HepG2 (cell line): ENCODE measurements at regions not wholly inside any gene's neighbourhood (a gene's known extent, or its start where the extent isn't known, plus 50 kb on each side); places are given as distances from the start of the nearest gene placed in this dataset.

Experiments used
- ARID2 ChIP-seq: sonication (generic); formaldehyde crosslinking; IDR thresholded peaks from 2 replicates; pipeline ENCODE4 v1.8.1; 2022; ENCODE audit warnings: mild to moderate bottlenecking, missing genetic modification reagents, borderline replicate concordance
- ATRX ChIP-seq: sonication (generic); formaldehyde crosslinking; IDR thresholded peaks from 2 replicates; pipeline ENCODE4 v1.4.0; 2020; ENCODE audit warnings: missing genetic modification reagents, borderline replicate concordance
- CBX2 ChIP-seq, 2 experiments: fragments of 200-600 bp in 1 of 2; sonication (generic); formaldehyde crosslinking in 1 of 2; IDR thresholded peaks; 2 replicates each; pipeline versions ENCODE4 v1.7.0 to v1.8.1; 2018 to 2022; ENCODE audit warnings: low read depth in 2 of 2, low read length in 1 of 2, mild to moderate bottlenecking in 1 of 2, missing genetic modification reagents in 1 of 2
- HNF4A ChIP-seq: sonication (generic); formaldehyde crosslinking; IDR thresholded peaks from 2 replicates; pipeline ENCODE4 v1.4.0; 2020; ENCODE audit warnings: missing genetic modification reagents
- KLF15 ChIP-seq: sonication (generic); formaldehyde crosslinking; IDR thresholded peaks from 2 replicates; pipeline ENCODE4 v1.8.1; 2023; ENCODE audit warnings: borderline replicate concordance, mild to moderate bottlenecking, inconsistent platforms, missing genetic modification reagents, mixed read lengths
- KLF9 ChIP-seq: IDR thresholded peaks from 2 replicates; pipeline ENCODE4 v1.6.1; 2016; ENCODE audit warnings: low read depth
- MED13 ChIP-seq: sonication (generic); formaldehyde crosslinking; IDR thresholded peaks from 2 replicates; pipeline ENCODE4 v1.5.0; 2020; ENCODE audit warnings: missing genetic modification reagents
- MED8 ChIP-seq: sonication (generic); formaldehyde crosslinking; IDR thresholded peaks from 2 replicates; pipeline ENCODE4 v1.8.1; 2023; ENCODE audit warnings: mild to moderate bottlenecking, missing genetic modification reagents; ENCODE audit not compliant: insufficient replicate concordance
- MEIS2 ChIP-seq: sonication (generic); formaldehyde crosslinking; IDR thresholded peaks from 2 replicates; pipeline ENCODE4 v1.9.0; 2021; ENCODE audit warnings: mild to moderate bottlenecking, missing genetic modification reagents
- MIER2 ChIP-seq: IDR thresholded peaks from 2 replicates; pipeline ENCODE4 v1.6.1; 2016; ENCODE audit warnings: missing biosample characterization, missing genetic modification reagents
- PRPF4 ChIP-seq: fragments of 200-400 bp; formaldehyde crosslinking; IDR thresholded peaks from 2 replicates; pipeline ENCODE4 v1.6.1; 2016; ENCODE audit warnings: low read length, low read depth; ENCODE audit not compliant: poor library complexity, severe bottlenecking
- RAD21 ChIP-seq: fragments of 450-650 bp; formaldehyde crosslinking; IDR thresholded peaks from 2 replicates; pipeline ENCODE4 v1.5.0; 2020; ENCODE audit warnings: mild to moderate bottlenecking
- RFXAP ChIP-seq: sonication (generic); formaldehyde crosslinking; IDR thresholded peaks from 2 replicates; pipeline ENCODE4 v1.4.0; 2020; ENCODE audit warnings: missing genetic modification reagents, borderline replicate concordance
- TCF7 ChIP-seq: sonication (generic); IDR thresholded peaks from 2 replicates; pipeline ENCODE4 v1.6.1; 2016; ENCODE audit warnings: antibody characterized with exemption, low read depth
- ZNF224 ChIP-seq: sonication (generic); formaldehyde crosslinking; IDR thresholded peaks from 2 replicates; pipeline ENCODE4 v1.5.0; 2020; ENCODE audit warnings: mild to moderate bottlenecking, missing genetic modification reagents
- ZNF550 ChIP-seq: sonication (generic); formaldehyde crosslinking; IDR thresholded peaks from 2 replicates; pipeline ENCODE4 v1.4.0; 2020; ENCODE audit warnings: mild to moderate bottlenecking, missing genetic modification reagents, borderline replicate concordance
- ZNF569 ChIP-seq: sonication (generic); formaldehyde crosslinking; IDR thresholded peaks from 2 replicates; pipeline ENCODE4 v1.5.0; 2020; ENCODE audit warnings: mild to moderate bottlenecking, missing genetic modification reagents, moderate library complexity, borderline replicate concordance
- TF ChIP-seq, protein P1 (sequence below): sonication (generic); formaldehyde crosslinking; IDR thresholded peaks from 2 replicates; pipeline ENCODE4 v1.4.0; 2020; ENCODE audit warnings: missing genetic modification reagents
- TF ChIP-seq, protein P2 (sequence below): sonication (generic); formaldehyde crosslinking; IDR thresholded peaks from 2 replicates; pipeline ENCODE4 v1.5.0; 2020; ENCODE audit warnings: mild to moderate bottlenecking, missing genetic modification reagents
- TF ChIP-seq, protein P3 (sequence below), 2 experiments: fragments of 450-650 bp in 1 of 2; sonication (generic) in 1 of 2; formaldehyde crosslinking; IDR thresholded peaks; 2 replicates each; pipeline versions ENCODE4 v1.5.0 to v1.8.0; 2020 to 2022; ENCODE audit warnings: mild to moderate bottlenecking in 1 of 2, missing genetic modification reagents in 1 of 2
- TF ChIP-seq, protein P4 (sequence below): IDR thresholded peaks from 2 replicates; pipeline ENCODE4 v1.6.1; 2012; ENCODE audit warnings: inconsistent platforms
- TF ChIP-seq, protein P5 (sequence below): sonication (generic); formaldehyde crosslinking; IDR thresholded peaks from 2 replicates; pipeline ENCODE4 v1.4.0; 2020; ENCODE audit warnings: missing genetic modification reagents, borderline replicate concordance

DNA sequence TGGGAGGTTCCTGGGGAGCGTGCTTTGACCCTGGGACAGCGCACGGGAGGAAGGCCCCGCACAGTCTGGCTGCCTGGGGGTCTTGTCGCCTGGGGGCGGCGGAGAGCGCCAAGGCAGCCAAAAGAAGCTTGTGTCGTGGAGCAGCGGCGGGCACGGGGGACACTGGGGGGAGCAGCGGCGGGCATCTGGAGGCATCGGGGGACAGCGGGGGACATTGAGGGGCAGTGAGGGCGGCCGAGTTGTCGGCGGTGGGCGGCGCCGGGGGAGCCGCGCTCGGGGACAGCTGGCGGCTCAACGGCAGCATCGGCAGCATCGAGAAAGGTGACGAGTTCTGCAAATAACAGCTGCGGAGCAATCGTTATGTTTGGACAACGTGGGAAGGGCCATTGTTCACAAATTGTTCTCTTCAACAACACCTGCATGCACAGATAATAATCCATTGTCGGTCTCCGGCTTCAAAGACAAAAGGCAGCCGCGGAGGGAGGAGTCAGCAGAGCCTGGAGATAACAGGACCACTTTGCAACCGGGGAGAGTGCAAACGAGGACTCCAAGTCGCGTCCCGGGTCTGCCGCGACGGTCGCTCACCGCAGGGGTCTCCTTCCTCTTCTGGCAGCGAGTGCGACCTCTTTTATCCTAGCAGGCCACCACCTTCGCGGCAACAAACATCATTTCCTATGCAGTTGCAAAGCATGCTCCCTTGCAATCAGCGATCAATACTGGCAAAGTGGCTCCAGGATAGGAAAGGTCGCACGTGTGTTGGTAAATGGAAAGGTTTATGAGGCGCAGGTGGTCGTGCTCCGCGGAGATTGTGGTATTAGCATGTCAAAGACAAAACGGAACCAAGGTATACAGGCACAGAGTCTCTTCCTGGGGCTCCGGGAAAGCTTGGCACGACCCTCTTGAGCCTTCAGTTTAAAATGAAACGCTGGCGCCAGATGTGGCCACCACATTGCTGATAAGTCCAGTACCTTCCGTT lies 132.3 kb upstream of the DLX2 start (continued):
- TF ChIP-seq, protein P1, sequence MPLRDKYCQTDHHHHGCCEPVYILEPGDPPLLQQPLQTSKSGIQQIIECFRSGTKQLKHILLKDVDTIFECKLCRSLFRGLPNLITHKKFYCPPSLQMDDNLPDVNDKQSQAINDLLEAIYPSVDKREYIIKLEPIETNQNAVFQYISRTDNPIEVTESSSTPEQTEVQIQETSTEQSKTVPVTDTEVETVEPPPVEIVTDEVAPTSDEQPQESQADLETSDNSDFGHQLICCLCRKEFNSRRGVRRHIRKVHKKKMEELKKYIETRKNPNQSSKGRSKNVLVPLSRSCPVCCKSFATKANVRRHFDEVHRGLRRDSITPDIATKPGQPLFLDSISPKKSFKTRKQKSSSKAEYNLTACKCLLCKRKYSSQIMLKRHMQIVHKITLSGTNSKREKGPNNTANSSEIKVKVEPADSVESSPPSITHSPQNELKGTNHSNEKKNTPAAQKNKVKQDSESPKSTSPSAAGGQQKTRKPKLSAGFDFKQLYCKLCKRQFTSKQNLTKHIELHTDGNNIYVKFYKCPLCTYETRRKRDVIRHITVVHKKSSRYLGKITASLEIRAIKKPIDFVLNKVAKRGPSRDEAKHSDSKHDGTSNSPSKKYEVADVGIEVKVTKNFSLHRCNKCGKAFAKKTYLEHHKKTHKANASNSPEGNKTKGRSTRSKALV: no peak
- TF ChIP-seq MEIS2 (CRISPR knock-in tag) (0 out of 2 replicates have a peak, but pooled peaks have one; percentile 55), ATRX (CRISPR knock-in tag) (no peak), RAD21 (0 out of 2 replicates have a peak, but pooled peaks have one; percentile 14), ZNF550 (no peak), PRPF4 (no peak), MED8 (CRISPR knock-in tag) (no peak), KLF9 (CRISPR knock-in tag) (no peak), RFXAP (CRISPR knock-in tag) (no peak), ZNF224 (CRISPR knock-in tag) (no peak), CBX2 (IDR thresholded peaks at IDR 0.05; ENCODE audit: low read depth, low read length) (no peak; the same call in 1 of the 2 replicates), CBX2 (CRISPR knock-in tag; IDR thresholded peaks at IDR 0.05; ENCODE audit: low read depth) (no peak), MED13 (CRISPR knock-in tag) (0 out of 2 replicates have a peak, but pooled peaks have one; percentile 30), MIER2 (CRISPR knock-in tag) (no peak), ZNF569 (CRISPR knock-in tag) (no peak), ARID2 (CRISPR knock-in tag) (no peak), KLF15 (CRISPR knock-in tag) (no peak), HNF4A (CRISPR knock-in tag) (no peak), TCF7 (peak; percentile 69)
- TF ChIP-seq, protein P2, sequence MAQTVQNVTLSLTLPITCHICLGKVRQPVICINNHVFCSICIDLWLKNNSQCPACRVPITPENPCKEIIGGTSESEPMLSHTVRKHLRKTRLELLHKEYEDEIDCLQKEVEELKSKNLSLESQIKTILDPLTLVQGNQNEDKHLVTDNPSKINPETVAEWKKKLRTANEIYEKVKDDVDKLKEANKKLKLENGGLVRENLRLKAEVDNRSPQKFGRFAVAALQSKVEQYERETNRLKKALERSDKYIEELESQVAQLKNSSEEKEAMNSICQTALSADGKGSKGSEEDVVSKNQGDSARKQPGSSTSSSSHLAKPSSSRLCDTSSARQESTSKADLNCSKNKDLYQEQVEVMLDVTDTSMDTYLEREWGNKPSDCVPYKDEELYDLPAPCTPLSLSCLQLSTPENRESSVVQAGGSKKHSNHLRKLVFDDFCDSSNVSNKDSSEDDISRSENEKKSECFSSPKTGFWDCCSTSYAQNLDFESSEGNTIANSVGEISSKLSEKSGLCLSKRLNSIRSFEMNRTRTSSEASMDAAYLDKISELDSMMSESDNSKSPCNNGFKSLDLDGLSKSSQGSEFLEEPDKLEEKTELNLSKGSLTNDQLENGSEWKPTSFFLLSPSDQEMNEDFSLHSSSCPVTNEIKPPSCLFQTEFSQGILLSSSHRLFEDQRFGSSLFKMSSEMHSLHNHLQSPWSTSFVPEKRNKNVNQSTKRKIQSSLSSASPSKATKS (CRISPR knock-in tag): no peak
- TF ChIP-seq, protein P3, sequence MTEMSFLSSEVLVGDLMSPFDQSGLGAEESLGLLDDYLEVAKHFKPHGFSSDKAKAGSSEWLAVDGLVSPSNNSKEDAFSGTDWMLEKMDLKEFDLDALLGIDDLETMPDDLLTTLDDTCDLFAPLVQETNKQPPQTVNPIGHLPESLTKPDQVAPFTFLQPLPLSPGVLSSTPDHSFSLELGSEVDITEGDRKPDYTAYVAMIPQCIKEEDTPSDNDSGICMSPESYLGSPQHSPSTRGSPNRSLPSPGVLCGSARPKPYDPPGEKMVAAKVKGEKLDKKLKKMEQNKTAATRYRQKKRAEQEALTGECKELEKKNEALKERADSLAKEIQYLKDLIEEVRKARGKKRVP (CRISPR knock-in tag; IDR thresholded peaks at IDR 0.05): no peak
- TF ChIP-seq, protein P4, sequence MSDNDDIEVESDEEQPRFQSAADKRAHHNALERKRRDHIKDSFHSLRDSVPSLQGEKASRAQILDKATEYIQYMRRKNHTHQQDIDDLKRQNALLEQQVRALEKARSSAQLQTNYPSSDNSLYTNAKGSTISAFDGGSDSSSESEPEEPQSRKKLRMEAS: peak; percentile 42; the same call in 1 of the 2 replicates
- TF ChIP-seq, protein P5, sequence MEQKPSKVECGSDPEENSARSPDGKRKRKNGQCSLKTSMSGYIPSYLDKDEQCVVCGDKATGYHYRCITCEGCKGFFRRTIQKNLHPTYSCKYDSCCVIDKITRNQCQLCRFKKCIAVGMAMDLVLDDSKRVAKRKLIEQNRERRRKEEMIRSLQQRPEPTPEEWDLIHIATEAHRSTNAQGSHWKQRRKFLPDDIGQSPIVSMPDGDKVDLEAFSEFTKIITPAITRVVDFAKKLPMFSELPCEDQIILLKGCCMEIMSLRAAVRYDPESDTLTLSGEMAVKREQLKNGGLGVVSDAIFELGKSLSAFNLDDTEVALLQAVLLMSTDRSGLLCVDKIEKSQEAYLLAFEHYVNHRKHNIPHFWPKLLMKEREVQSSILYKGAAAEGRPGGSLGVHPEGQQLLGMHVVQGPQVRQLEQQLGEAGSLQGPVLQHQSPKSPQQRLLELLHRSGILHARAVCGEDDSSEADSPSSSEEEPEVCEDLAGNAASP (CRISPR knock-in tag): peak; percentile 74; the same call in 1 of the 2 replicates
